HG03469 (cell line): ENCODE measurements at regions not wholly inside any gene's neighbourhood (a gene's known extent, or its start where the extent isn't known, plus 50 kb on each side); places are given as distances from the start of the nearest gene placed in this dataset.

Experiments used
- ATAC-seq: cut with Tn5 transposase; IDR thresholded peaks from one replicate; pipeline ENCODE4 v1.9.1; 2021; ENCODE audit warnings: mild to moderate bottlenecking, moderate library complexity, moderate number of reproducible peaks; ENCODE audit not compliant: unreplicated experiment

DNA sequence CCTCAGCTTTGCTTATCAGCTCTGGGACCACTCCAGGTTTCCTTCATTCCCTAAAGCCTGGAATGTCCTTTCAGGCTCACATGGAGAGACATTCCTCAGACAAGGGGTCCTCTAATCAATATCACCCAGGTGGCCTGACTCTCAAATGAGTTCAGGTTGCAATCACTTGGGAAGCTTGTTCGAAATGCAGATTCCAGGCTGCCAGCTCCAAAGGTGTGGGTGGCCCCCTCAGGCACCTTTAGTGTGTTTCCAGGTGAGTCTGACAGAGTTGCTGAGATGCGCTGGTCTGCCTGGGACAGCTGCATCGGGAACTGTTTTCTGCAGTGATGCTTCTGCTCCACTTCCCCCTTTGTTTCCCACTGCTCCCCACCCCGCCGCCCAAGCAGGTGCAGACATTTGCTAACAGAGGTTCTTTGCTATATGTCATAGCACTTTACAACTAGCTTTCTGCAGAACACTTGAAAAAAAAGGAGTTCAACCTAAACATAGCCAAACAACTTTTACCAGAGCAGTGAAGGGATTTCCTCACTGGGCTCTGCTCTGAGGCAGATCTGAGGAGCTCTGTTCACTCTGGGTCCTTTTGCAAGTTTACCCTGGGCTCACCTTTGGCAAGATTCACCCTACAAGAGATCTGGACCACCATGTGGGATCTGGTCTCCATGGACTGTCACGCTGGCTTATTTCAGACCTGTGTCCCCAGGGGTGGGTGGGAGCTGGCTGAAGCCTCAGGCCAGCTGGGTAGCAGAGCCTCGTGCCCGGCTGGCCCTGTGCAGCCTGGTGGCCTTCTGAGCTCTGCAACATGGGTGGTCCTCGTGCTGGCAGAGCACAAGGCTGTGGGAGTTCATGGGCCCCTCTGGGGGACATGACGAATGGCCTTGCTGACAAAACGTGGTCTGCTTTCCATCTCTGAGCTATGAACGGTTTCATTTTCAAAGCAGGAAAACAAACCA, 539.6 kb downstream of the CCDC171 start:
- ATAC-seq: no peak

DNA sequence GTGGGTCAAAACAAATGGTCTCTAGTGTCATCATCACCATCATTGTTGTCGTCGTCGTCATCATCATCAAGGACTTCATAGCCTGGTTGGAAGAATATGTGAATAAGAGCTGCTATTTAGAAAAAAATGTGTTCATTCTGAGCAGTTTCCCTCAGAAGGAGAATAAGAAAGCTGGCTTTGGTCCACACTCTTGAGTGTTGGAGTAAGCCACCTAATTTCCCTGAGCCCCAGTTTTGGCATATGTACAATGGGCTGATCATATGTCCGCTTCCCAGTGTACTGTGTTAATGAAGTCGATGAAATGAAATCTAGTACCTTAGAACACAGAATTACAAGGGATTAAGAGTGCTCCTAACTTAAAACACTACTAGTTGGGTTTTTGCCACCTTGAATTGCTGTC, 545.5 kb downstream of the CCDC171 start:
- no peak for ATAC-seq

DNA sequence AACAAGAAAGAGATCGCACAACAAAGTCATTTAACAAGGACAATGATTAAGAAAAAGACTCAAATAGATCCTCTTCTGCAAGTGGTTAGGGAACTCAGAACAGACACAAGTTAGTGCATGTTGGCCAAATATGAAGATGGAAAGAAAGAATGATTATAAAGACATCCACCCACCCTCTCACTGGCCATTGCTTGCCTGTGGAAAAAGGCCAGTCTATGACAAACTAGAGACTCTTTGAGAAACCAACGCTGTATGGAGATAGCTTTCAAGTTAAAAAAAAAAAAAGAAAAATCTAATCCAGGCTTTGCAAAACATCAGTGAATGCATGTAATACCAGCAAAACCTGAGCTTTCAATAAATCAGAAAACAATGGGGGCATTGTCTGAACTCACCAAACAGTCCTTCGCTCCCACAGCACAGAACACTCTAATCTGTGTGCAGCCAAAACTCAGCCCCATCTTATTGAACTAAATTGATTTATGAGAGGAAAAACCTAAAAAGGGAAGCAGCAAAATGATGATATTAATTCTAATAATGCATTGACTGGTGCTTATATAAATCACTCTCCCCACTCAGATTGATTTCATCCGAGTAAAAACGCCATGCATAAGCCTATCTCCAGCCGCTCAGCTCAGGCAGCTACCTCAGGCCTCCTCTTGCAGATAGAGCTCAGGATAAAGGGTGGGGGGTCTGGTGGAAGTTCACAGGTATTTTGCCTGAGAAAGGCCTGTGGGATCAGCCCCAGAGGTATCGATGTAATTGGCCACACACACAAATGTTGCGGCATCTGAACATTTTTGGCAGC, 547.1 kb downstream of the CCDC171 start:
- no peak for ATAC-seq

DNA sequence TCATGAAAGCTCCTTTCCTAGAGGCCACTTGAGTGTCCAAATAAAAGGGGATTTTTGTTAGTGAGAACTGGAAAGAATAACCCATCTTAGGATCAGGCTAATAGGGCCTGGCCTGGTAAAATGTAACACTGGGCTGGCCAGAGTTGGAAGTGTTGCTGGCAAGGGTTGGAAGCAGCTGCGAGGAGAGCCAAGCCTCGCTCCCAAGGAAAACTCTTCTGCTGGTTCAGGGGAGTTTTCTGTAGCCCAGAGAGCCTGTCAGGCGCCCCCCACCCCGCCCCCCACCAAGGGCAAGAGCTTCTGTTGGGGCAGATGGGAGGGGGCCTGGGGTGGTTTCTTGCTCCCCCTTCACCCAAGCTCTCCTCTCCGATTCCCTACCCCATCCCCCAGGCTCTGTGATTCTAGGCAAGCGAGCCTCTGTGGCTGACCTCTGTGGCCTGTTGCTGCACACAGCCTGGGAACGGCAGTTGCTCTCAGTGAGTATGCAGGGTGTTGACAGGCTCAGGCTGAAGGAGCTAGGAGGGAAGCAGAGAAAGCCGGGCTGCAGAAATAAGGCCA, 547.8 kb downstream of the CCDC171 start:
- ATAC-seq: no peak

DNA sequence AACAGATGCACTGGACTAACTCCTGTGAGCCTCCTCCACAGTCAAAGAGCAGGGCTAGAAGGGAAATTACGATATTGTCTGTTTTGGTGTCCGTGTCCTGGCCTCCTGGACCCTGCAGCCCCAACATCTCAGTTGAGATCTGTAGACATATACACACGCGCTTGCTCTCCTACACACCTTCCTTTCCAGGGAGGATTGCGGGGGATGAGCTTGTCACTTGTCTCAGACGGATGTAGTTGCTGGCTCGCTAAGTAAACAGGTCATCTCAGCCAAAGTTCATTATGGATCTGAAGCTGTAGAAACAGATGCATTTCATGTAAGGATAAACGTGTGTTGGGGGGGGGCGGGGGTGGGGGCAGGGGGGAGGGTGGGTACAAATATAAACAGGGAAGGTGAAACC, 549.3 kb downstream of the CCDC171 start:
- ATAC-seq: no peak

DNA sequence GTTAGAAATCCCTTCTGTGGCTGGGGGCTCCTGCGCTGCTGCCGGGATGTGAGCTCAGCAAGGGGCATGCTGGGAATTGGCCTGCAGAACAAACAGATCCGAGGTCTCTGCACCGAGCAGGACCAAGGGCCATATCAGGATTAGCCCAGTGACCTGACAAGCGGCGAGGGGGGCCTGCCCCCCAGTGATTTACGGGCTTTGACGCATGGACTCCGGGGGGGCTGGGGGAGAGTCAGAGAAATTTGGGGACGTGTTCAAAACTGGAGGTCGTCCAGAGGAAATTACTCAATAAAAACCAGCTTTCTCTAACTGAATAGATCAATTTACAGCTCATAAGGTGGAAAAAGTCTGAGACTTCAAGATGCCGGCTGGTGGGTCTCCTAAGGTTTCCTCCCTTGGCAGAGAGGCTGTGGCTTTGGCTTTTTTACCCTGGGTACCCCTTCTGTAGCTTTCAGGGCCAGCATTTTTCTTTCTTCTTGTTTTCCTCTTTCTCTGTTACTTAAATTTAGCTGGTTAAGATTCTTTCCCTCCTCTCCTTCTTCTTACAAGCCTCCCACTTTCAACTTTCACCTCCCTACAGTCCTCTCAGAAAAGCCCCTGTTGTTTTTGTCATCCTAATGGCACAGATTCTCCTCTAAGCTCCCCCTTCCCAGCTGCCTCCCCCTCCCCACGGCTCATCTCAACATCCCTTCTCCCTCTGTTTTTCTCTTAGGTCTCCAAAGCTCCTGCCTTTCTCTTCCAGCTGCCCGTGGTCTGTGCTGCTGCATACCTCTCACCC, 551.0 kb downstream of the CCDC171 start:
- ATAC-seq: no peak

DNA sequence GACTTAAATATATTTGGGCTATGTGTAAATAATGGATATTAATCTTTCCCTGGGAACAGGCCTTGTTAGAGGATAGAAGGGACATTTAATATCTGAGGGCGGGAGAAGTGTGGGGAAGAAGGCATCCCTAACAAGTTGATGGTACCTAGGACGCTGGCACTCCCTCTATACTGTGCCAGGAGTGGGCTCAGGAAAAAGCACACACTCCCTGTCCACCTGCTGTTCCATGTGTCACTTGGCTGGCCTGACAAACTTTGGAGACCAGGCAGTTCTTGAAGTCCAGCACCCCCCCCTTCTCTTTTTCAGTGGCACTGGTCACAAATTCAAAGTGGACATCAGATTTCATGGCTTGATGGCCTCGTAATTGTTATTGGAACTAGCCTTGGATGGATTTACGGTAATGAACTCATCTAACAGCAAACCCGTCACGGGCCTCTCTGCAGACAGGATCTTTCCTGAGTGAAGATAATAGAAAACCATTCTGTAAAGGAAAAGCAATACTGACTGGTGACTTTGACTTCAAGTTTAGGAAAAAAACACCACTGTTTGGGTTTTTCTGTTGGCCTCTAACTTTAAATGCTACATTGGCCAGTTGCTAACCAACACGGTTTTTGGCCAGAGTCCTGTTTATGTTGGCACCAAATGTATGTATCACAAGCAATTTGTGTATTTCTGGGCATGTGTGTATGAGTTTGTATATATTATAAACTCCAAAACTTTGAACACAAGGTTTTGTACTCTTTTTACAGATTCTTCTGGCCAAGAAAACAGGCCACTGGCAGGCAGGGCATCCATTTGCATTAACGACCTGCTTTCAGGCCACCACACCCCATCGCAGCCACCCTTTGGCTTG, 552.6 kb downstream of the CCDC171 start:
- no peak for ATAC-seq

DNA sequence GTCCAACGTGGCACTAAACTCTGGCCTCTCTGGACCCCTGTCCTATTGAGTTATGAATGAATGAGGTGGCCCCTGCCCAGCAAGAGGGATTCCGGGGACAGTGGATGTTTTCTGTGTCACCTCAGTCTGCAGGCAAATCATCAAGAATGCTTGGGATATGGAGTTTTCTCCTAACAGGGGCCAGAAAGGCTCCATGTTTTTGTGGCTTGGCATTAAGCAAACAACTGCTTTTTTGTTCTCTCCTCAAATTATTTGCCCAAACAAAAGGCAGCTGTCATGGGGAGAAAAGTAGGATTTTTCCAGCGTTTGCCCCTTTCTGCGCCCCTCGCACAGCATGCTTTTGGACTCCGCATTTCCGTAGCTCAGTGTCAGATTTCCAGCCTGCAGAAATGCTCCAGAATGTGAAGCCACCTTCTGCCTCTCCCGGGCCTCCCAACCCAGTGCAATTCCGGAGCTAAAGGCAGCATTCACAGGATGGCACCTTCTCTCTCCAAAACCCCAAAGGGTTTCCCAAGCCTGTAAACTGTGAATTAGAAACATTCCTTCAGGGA, 553.3 kb downstream of the CCDC171 start:
- ATAC-seq: no peak

DNA sequence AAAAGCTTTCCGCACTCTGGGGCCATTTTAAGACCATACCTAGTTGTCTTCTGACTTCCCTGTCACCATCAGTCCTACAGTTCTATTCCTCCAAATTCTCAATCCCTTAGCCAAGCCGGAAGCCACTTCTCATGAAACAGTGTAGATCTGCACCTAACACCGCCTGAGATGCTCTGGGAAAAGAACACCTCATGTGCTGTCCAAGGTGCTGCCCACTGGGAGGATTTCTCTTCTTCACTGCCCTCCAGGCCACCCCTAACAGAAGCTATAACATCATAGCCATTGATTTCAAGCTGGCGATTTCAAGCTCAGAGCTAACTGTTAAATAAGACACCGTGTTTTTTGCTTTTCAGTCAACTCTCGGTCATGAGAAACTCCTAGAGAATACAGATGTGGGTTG, 559.3 kb downstream of the CCDC171 start:
- no peak for ATAC-seq

DNA sequence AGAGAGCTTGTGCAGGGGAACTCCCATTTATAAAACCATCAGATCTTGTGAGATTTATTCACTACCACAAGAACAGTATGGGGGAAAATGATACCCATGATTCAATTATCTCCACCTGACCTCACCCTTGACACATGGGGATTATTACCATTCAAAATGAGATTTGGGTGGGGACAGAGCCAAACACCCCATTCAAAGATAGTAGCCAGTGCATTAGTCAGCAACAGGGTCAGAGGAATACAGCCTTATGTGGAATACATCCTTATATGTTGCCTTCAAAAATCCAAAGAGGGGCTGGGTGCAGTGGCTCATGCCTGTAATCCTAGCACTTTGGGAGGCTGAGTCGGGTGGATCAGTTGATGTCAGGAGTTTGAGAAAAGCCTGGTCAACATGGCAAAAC, 563.2 kb downstream of the CCDC171 start:
- no peak for ATAC-seq

DNA sequence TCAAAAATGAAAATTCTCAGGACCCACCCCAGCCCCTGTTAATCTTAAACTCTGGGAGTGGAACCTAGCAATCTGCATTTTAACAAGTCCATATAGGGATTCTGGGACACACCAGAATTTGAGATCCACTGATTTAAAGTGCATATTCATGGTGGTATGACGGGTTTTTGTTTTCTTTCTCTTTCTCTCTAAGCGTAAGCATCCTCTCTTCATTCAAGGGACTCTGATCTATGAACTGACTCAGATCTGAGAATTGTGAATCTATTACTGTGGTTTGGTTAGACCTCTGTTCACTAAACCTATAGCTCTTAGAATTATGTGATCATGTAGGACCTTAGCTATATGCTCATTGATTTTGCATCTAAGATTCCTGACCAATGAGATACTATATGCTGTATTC, 565.2 kb downstream of the CCDC171 start:
- ATAC-seq: no peak

DNA sequence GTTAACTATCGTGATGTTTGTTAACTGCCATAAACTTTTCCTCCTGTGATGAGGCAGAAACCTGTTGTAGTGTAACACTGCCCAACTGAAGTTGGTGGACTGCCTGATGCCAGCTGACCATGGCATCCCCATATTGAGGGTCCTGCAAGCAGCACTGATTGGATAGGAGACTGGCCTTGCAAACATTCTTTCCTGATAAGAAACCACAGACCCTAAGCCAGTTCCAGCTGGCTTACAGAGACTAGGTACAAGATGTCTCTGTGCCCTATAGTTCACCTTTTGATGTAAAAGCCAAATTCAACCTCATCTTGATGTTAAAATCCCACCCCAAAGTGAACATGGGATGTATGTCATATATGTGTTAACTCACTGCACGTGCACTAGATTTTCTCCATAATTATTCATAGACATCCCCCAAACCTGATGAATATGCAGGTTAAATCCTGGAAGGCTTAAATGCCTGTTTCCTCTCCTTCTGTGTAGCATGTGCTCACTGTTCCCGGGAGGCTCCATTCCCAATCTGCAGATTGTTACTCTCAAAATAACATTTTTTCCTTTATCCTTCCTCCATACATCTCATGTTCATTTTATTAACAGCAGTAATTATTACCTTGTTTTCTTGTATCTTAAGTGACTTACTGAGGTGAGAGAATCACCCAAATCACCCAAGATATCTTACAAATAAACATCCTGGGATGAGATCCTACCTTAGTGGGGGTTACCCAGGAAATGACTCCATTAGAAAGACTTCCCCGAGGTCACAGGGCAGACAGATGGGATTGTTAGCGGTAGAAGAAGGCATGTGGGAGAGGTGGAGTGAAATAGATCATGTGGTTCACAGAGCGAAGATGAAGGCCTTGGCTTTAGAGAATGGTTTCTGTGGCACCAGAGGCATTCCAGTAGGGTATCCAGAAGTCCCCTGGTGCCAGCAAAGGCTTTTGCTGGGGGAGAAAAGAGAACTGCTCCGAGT, 566.7 kb downstream of the CCDC171 start:
- ATAC-seq: no peak

DNA sequence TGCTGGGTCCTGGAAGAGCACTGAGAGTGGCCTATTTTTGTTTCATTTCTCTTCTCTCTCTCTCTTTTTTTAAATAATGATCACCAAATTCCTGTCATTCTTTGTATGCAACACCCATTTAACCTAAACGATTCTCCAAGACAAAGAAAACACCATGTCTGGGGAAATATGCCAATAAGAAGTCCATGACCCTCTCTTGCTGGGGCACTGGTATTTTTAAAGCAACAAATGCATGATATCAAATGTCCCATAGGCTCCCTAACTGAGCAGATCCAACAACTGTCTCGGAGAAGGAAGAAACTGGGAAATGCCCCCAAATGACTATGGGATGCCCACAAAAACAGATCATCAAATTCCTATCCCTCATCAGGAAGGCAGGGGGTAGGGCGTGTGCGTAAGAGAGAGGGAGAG, 567.4 kb downstream of the CCDC171 start:
- no peak for ATAC-seq

DNA sequence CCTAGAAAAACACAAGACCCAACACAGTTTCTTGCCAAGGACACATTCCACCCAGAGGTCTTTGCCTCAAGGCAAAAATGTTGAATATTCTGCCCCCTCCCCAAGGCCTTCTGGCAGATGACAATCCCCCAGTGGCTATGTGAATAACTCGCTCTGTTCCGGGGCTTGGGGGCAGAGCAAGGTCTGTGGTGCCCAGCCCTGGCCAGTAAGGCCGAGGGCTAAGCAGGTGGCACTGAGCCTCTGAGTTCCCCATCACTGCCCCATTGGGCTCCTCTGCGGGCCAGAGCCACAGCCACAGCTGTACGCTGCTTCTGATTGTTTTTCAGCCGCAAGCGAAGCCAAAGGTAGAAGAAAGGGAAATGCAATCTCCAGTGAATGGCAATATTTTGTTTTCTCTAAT, 567.9 kb downstream of the CCDC171 start:
- no peak for ATAC-seq

DNA sequence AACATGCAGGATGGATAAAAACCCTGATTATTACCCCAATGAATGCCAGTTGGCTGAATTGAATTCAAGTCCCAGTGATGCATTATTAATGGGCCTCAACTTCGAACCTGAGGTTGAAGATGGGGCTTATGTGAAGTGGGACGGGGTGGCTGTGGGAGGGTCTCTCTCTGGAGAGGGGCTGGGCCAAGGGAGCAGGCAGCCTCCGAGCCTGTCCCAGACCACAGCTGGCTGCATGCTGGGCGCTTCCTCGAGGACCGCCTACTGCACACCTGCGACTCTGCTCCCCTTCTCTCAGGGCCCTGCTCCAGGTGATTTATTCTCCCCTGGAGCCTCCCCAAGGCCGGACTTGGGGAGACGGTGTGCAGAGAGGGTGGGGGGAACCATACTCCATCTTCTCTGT, 568.3 kb downstream of the CCDC171 start:
- no peak for ATAC-seq

DNA sequence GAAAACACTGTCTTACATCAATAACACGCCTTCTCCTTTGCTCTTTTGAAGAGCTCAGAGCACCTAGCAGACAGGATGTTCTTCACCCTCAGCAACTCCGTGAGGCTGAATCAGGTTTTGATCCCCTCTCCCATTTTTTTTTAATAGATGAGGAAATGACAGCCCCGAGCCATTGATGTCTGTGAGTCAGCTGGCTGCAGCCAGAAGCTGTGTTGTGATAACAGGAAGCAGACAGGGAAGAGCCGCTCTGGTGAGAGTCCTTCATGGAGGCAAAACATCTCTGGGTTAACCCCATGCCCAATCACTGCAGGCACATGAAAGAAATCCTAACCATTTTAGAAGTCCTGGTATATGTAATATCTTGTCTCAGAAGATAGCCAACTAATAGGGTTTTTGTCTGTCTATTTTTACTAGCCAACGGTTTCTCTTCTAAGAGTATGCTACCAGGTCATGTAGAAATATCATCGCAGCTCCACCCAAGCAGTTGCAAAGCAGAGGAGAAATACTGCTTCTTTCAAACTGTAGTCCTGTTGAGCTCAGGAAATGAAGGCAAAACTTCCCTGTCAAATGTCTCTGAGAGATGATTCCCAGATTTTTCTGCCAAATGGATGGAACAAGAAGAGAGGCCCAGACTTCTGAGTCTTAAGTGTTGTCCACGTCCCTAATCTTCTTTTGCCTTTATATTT, 568.9 kb downstream of the CCDC171 start:
- ATAC-seq: no peak

DNA sequence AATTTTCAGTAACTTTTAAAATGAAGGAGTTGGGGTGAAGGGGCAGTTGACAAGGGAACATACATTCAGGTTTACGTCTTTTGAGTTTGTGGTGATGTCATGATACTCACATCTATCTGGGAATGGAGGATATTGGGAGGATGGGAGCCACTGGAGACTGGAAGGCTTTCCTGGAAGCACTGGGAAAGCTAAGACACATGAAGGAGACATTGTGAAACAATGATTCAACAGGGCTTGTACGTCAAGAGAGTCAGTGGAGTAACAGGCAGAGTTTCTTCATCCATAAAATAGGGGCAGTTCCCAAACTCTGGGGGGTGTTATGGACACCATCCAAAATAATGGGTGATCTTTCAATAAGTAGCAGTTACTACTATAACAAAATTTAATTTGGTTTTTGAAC, 572.8 kb downstream of the CCDC171 start:
- ATAC-seq: no peak

DNA sequence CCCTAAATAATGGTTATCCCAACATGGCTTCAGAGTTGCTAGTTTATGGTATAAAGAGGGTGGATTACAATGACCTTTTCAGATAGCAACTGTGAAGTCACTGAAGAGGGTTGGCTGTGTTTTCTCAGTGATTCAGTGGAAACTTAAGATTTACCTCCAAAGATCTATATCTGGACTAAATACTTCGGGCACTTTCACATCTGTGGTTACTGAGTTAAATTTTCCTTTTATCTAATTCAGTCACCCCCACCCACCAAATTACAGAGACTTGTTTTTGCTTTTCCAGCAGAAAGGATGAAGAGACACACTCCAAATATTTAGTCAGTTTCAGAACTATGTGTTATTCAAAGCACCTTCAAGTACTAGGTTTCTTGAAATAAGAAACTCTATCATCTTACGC, 573.2 kb downstream of the CCDC171 start:
- no peak for ATAC-seq
